ENCODE measurements at regions not wholly inside any gene's neighbourhood (a gene's known extent, or its start where the extent isn't known, plus 50 kb on each side); places are given as distances from the start of the nearest gene placed in this dataset.

GRCh38 chr6:88366672-88367071 lies 200.5 kb upstream of the CNR1 start:
- Mint-ChIP-seq H3K36me3 (no peaks in the 10 kb centered on the region), H3K27me3 (peaks cover 7 to 17% of the 10 kb centered on the region in 2 donors), H3K9me3 (peaks cover 0 to 3% (median 0%) of the 10 kb centered on the region in 8 donors), H3K4me1 (no peaks in the 10 kb centered on the region), H3K4me3 (no peak overlapping the region), H3K27ac (no peak overlapping the region)
- Histone ChIP-seq H3K27ac (ENCODE audit: low read depth, low read length) (no peak overlapping the region), H3K27me3 (ENCODE audit: insufficient read depth, low read length) (no peaks in the 10 kb centered on the region), H3K36me3 (ENCODE audit: insufficient read depth, low read length) (no peaks in the 10 kb centered on the region), H3K4me1 (ENCODE audit: insufficient read depth, low read length) (no peaks in the 10 kb centered on the region), H3K4me3 (ENCODE audit: low read length in 2 of 2) (no peak overlapping the region), H3K9me3 (ENCODE audit: control insufficient read depth in 1 of 2, low read length in 2 of 2) (no peaks in the 10 kb centered on the region)
- no peak for DNase-seq
- intact Hi-C loops (cut with micrococcal nuclease) = no loop called here
- ChIA-PET POLR2A (ENCODE audit: partially characterized antibody) (no interaction called here), CTCF (ENCODE audit: partially characterized antibody) (no interaction called here)

GRCh38 chr6:88365656-88366055 lies 199.5 kb upstream of the CNR1 start:
- intact Hi-C loops (cut with micrococcal nuclease) = no loop called here
- POLR2A ChIA-PET (ENCODE audit: partially characterized antibody) = no interaction called here
- Histone ChIP-seq H3K9me3 (ENCODE audit: control insufficient read depth in 1 of 2, low read length in 2 of 2) (no peaks in the 10 kb centered on the region), H3K36me3 (ENCODE audit: insufficient read depth, low read length) (no peaks in the 10 kb centered on the region), H3K4me1 (ENCODE audit: insufficient read depth, low read length) (no peaks in the 10 kb centered on the region), H3K27me3 (ENCODE audit: insufficient read depth, low read length) (no peaks in the 10 kb centered on the region), H3K27ac (ENCODE audit: low read depth, low read length) (no peak overlapping the region), H3K4me3 (ENCODE audit: low read length in 2 of 2) (no peak overlapping the region)
- peaks cover 0 to 3% (median 0%) of the 10 kb centered on the region in 8 donors for H3K9me3 Mint-ChIP-seq
- no peak overlapping the region for H3K4me3 Mint-ChIP-seq
- CTCF ChIA-PET (ENCODE audit: partially characterized antibody) = no interaction called here
- no peaks in the 10 kb centered on the region for H3K36me3 Mint-ChIP-seq
- H3K4me1 Mint-ChIP-seq = no peaks in the 10 kb centered on the region
- DNase-seq = no peak
- H3K27ac Mint-ChIP-seq = no peak overlapping the region
- H3K27me3 Mint-ChIP-seq = peaks cover 9 to 11% of the 10 kb centered on the region in 2 donors

GRCh38 chr6:88365230-88365629 lies 199.1 kb upstream of the CNR1 start:
- Mint-ChIP-seq H3K27me3 (peaks cover 9 to 11% of the 10 kb centered on the region in 2 donors), H3K9me3 (peaks cover 0 to 3% (median 0%) of the 10 kb centered on the region in 8 donors), H3K27ac (no peak overlapping the region), H3K36me3 (no peaks in the 10 kb centered on the region), H3K4me3 (no peak overlapping the region), H3K4me1 (no peaks in the 10 kb centered on the region)
- Histone ChIP-seq H3K27me3 (ENCODE audit: insufficient read depth, low read length) (no peaks in the 10 kb centered on the region), H3K4me3 (ENCODE audit: low read length in 2 of 2) (no peak overlapping the region), H3K27ac (ENCODE audit: low read depth, low read length) (no peak overlapping the region), H3K9me3 (ENCODE audit: control insufficient read depth in 1 of 2, low read length in 2 of 2) (no peaks in the 10 kb centered on the region), H3K36me3 (ENCODE audit: insufficient read depth, low read length) (no peaks in the 10 kb centered on the region), H3K4me1 (ENCODE audit: insufficient read depth, low read length) (no peaks in the 10 kb centered on the region)
- no peak for DNase-seq
- CTCF ChIA-PET (ENCODE audit: partially characterized antibody) = no interaction called here
- intact Hi-C loops (cut with micrococcal nuclease) = no loop called here
- POLR2A ChIA-PET (ENCODE audit: partially characterized antibody) = no interaction called here

GRCh38 chr6:88361754-88362153 lies 195.6 kb upstream of the CNR1 start:
- Mint-ChIP-seq H3K36me3 (no peaks in the 10 kb centered on the region), H3K4me3 (no peak overlapping the region), H3K27ac (no peak overlapping the region), H3K4me1 (no peaks in the 10 kb centered on the region), H3K9me3 (peaks cover 0 to 4% (median 0%) of the 10 kb centered on the region in 8 donors), H3K27me3 (peaks cover 0 to 1% of the 10 kb centered on the region in 2 donors)
- intact Hi-C loops (cut with micrococcal nuclease) = no loop called here
- Histone ChIP-seq H3K9me3 (ENCODE audit: control insufficient read depth in 1 of 2, low read length in 2 of 2) (no peaks in the 10 kb centered on the region), H3K36me3 (ENCODE audit: insufficient read depth, low read length) (no peaks in the 10 kb centered on the region), H3K4me3 (ENCODE audit: low read length in 2 of 2) (no peak overlapping the region), H3K27ac (ENCODE audit: low read depth, low read length) (no peak overlapping the region), H3K4me1 (ENCODE audit: insufficient read depth, low read length) (no peaks in the 10 kb centered on the region), H3K27me3 (ENCODE audit: insufficient read depth, low read length) (no peaks in the 10 kb centered on the region)
- DNase-seq = no peak
- ChIA-PET CTCF (ENCODE audit: partially characterized antibody) (interaction anchor here (1.4 kb wide), 1 partner anchor 17 kb away, joined by 3 read pairs; no protein-coding TSS in a partner anchor), POLR2A (ENCODE audit: partially characterized antibody) (no interaction called here)

GRCh38 chr6:88361298-88361697 lies 195.2 kb upstream of the CNR1 start:
- Mint-ChIP-seq H3K9me3 (peaks cover 0 to 4% (median 0%) of the 10 kb centered on the region in 8 donors), H3K4me1 (no peaks in the 10 kb centered on the region), H3K27ac (no peak overlapping the region), H3K27me3 (peaks cover 0 to 1% of the 10 kb centered on the region in 2 donors), H3K36me3 (no peaks in the 10 kb centered on the region), H3K4me3 (no peak overlapping the region)
- no peak for DNase-seq
- POLR2A ChIA-PET (ENCODE audit: partially characterized antibody) = no interaction called here
- Histone ChIP-seq H3K27ac (ENCODE audit: low read depth, low read length) (no peak overlapping the region), H3K9me3 (ENCODE audit: control insufficient read depth in 1 of 2, low read length in 2 of 2) (no peaks in the 10 kb centered on the region), H3K36me3 (ENCODE audit: insufficient read depth, low read length) (no peaks in the 10 kb centered on the region), H3K27me3 (ENCODE audit: insufficient read depth, low read length) (no peaks in the 10 kb centered on the region), H3K4me1 (ENCODE audit: insufficient read depth, low read length) (no peaks in the 10 kb centered on the region), H3K4me3 (ENCODE audit: low read length in 2 of 2) (no peak overlapping the region)
- CTCF ChIA-PET (ENCODE audit: partially characterized antibody) = interaction anchor here (1.4 kb wide), 1 partner anchor 16 kb away, joined by 3 read pairs; no protein-coding TSS in a partner anchor
- intact Hi-C loops (cut with micrococcal nuclease) = no loop called here

GRCh38 chr6:88360203-88360797 lies 194.2 kb upstream of the CNR1 start:
- no peak for DNase-seq
- Histone ChIP-seq H3K4me1 (ENCODE audit: insufficient read depth, low read length) (no peaks in the 10 kb centered on the region), H3K36me3 (ENCODE audit: insufficient read depth, low read length) (no peaks in the 10 kb centered on the region), H3K4me3 (ENCODE audit: low read length in 2 of 2) (no peak overlapping the region), H3K27ac (ENCODE audit: low read depth, low read length) (no peak overlapping the region), H3K9me3 (ENCODE audit: control insufficient read depth in 1 of 2, low read length in 2 of 2) (no peaks in the 10 kb centered on the region), H3K27me3 (ENCODE audit: insufficient read depth, low read length) (no peaks in the 10 kb centered on the region)
- H3K27ac Mint-ChIP-seq = no peak overlapping the region
- H3K4me3 Mint-ChIP-seq = no peak overlapping the region
- H3K9me3 Mint-ChIP-seq = peaks cover 0 to 4% (median 0%) of the 10 kb centered on the region in 8 donors
- H3K36me3 Mint-ChIP-seq = no peaks in the 10 kb centered on the region
- ChIA-PET POLR2A (ENCODE audit: partially characterized antibody) (no interaction called here), CTCF (ENCODE audit: partially characterized antibody) (no interaction called here)
- H3K27me3 Mint-ChIP-seq = peaks cover 0 to 1% of the 10 kb centered on the region in 2 donors
- no peaks in the 10 kb centered on the region for H3K4me1 Mint-ChIP-seq
- intact Hi-C loops (cut with micrococcal nuclease) = no loop called here

- H3K9me3 ChIP-seq (ENCODE audit: control insufficient read depth in 1 of 2, low read length in 2 of 2) = no peaks in the 10 kb centered on the region
- Mint-ChIP-seq H3K27me3 (peaks cover 0 to 1% of the 10 kb centered on the region in 2 donors), H3K36me3 (peaks cover 0 to 1% of the 10 kb centered on the region in 2 donors), H3K27ac (no peak overlapping the region), H3K4me1 (no peaks in the 10 kb centered on the region), H3K9me3 (peaks cover 0 to 5% (median under 1%) of the 10 kb centered on the region in 8 donors), H3K4me3 (no peak overlapping the region)
- no peak overlapping the region for H3K27ac ChIP-seq (ENCODE audit: low read depth, low read length)
- intact Hi-C loops (cut with micrococcal nuclease) = no loop called here
- POLR2A ChIA-PET (ENCODE audit: partially characterized antibody) = no interaction called here
- CTCF ChIA-PET (ENCODE audit: partially characterized antibody) = no interaction called here
- no peaks in the 10 kb centered on the region for H3K27me3 ChIP-seq (ENCODE audit: insufficient read depth, low read length)
- no peaks in the 10 kb centered on the region for H3K4me1 ChIP-seq (ENCODE audit: insufficient read depth, low read length)
- H3K36me3 ChIP-seq (ENCODE audit: insufficient read depth, low read length) = no peaks in the 10 kb centered on the region
- H3K4me3 ChIP-seq (ENCODE audit: low read length in 2 of 2) = no peak overlapping the region
- no peak for DNase-seq
Measured at GRCh38 chr6:88359530-88360202, 193.5 kb upstream of the CNR1 start.

All from CD4-positive, alpha-beta memory T cell (primary cell).